ENCODE measurements at regions not wholly inside any gene's neighbourhood (a gene's known extent, or its start where the extent isn't known, plus 50 kb on each side); places are given as distances from the start of the nearest gene placed in this dataset.

GRCh38 chr14:48805315-48805714 is 780.9 kb downstream of the RPS29 start:
- Mint-ChIP-seq H3K4me3 (no peak overlapping the region), H3K4me1 (no peaks in the 10 kb centered on the region), H3K9me3 (peaks cover 2 to 32% (median 7%) of the 10 kb centered on the region in 9 donors), H3K36me3 (no peaks in the 10 kb centered on the region), H3K27me3 (no peaks in the 10 kb centered on the region), H3K27ac (no peak overlapping the region)
- DNase-seq (no peak), ATAC-seq (no peak)
- POLR2A ChIA-PET = no interaction called here

GRCh38 chr14:48792376-48793024 is 793.7 kb downstream of the RPS29 start:
- no peak for DNase-seq
- Mint-ChIP-seq H3K27me3 (no peaks in the 10 kb centered on the region), H3K9me3 (peaks cover 0 to 29% (median 8%) of the 10 kb centered on the region in 9 donors), H3K36me3 (no peaks in the 10 kb centered on the region), H3K27ac (no peak overlapping the region), H3K4me1 (no peaks in the 10 kb centered on the region), H3K4me3 (no peak overlapping the region)
- no peak for ATAC-seq
- POLR2A ChIA-PET = no interaction called here

GRCh38 chr14:48788771-48789170 is 797.4 kb downstream of the RPS29 start:
- Mint-ChIP-seq H3K36me3 (no peaks in the 10 kb centered on the region), H3K4me3 (no peak overlapping the region), H3K9me3 (peaks cover 0 to 13% (median 3%) of the 10 kb centered on the region in 9 donors), H3K4me1 (no peaks in the 10 kb centered on the region), H3K27ac (no peak overlapping the region), H3K27me3 (no peaks in the 10 kb centered on the region)
- DNase-seq (no peak), ATAC-seq (no peak)
- POLR2A ChIA-PET = no interaction called here

- Mint-ChIP-seq H3K4me1 (no peaks in the 10 kb centered on the region), H3K9me3 (peaks cover 0 to 16% (median 1%) of the 10 kb centered on the region in 9 donors), H3K27ac (no peak overlapping the region), H3K27me3 (no peaks in the 10 kb centered on the region), H3K36me3 (peaks cover 0 to 6% (median 0%) of the 10 kb centered on the region in 3 donors), H3K4me3 (no peak overlapping the region)
- POLR2A ChIA-PET = no interaction called here
- no peak for ATAC-seq
- no peak for DNase-seq
Measured at GRCh38 chr14:48786498-48786897, 799.7 kb downstream of the RPS29 start.

- ATAC-seq (no peak), DNase-seq (no peak)
- Mint-ChIP-seq H3K9me3 (peaks cover 0 to 23% (median 5%) of the 10 kb centered on the region in 9 donors), H3K4me3 (no peak overlapping the region), H3K27me3 (no peaks in the 10 kb centered on the region), H3K27ac (no peak overlapping the region), H3K4me1 (no peaks in the 10 kb centered on the region), H3K36me3 (peaks cover 0 to 4% (median 0%) of the 10 kb centered on the region in 3 donors)
- POLR2A ChIA-PET = no interaction called here
Measured at GRCh38 chr14:48771717-48772116, 814.5 kb downstream of the RPS29 start.

- Mint-ChIP-seq H3K36me3 (no peaks in the 10 kb centered on the region), H3K27ac (no peak overlapping the region)
- POLR2A ChIA-PET = no interaction called here
Measured at GRCh38 chr14:48751293-48751692, 834.9 kb downstream of the RPS29 start.

GRCh38 chr14:48748151-48748675 is 838.0 kb downstream of the RPS29 start:
- H3K4me1 Mint-ChIP-seq = no peaks in the 10 kb centered on the region
- H3K27me3 Mint-ChIP-seq = no peaks in the 10 kb centered on the region
- no peak overlapping the region for H3K27ac Mint-ChIP-seq
- POLR2A ChIA-PET = no interaction called here
- H3K36me3 Mint-ChIP-seq = no peaks in the 10 kb centered on the region
- H3K4me3 Mint-ChIP-seq = no peak overlapping the region
- DNase-seq (no peak), ATAC-seq (no peak)
- H3K9me3 Mint-ChIP-seq = peaks cover 0 to 13% (median 0%) of the 10 kb centered on the region in 9 donors

More at GRCh38 chr14:48751293-48751692, 834.9 kb downstream of the RPS29 start:
- Mint-ChIP-seq H3K4me3 (no peak overlapping the region), H3K27me3 (no peaks in the 10 kb centered on the region), H3K4me1 (no peaks in the 10 kb centered on the region), H3K9me3 (peaks cover 0 to 15% (median 5%) of the 10 kb centered on the region in 9 donors)
- no peak for DNase-seq
- ATAC-seq = no peak

- H3K27ac Mint-ChIP-seq = no peak overlapping the region
- POLR2A ChIA-PET = no interaction called here
- no peaks in the 10 kb centered on the region for H3K4me1 Mint-ChIP-seq
- no peak overlapping the region for H3K4me3 Mint-ChIP-seq
- no peaks in the 10 kb centered on the region for H3K36me3 Mint-ChIP-seq
- H3K27me3 Mint-ChIP-seq = no peaks in the 10 kb centered on the region
- DNase-seq (no peak), ATAC-seq (no peak)
- peaks cover 0 to 13% (median under 1%) of the 10 kb centered on the region in 9 donors for H3K9me3 Mint-ChIP-seq
Measured at GRCh38 chr14:48747561-48748089, 838.6 kb downstream of the RPS29 start.

GRCh38 chr14:48744202-48744601 is 842.0 kb downstream of the RPS29 start:
- Mint-ChIP-seq H3K4me1 (no peaks in the 10 kb centered on the region), H3K4me3 (no peak overlapping the region), H3K27me3 (peaks cover 0 to 4% (median 0%) of the 10 kb centered on the region in 5 donors), H3K9me3 (peaks cover 0 to 13% (median 3%) of the 10 kb centered on the region in 9 donors), H3K27ac (no peak overlapping the region), H3K36me3 (no peaks in the 10 kb centered on the region)
- DNase-seq (no peak), ATAC-seq (no peak)
- POLR2A ChIA-PET = no interaction called here

- POLR2A ChIA-PET = no interaction called here
- Mint-ChIP-seq H3K36me3 (no peaks in the 10 kb centered on the region), H3K4me1 (no peaks in the 10 kb centered on the region), H3K27ac (no peak overlapping the region), H3K9me3 (peaks cover 0 to 22% (median 8%) of the 10 kb centered on the region in 9 donors), H3K27me3 (peaks cover 0 to 4% (median 0%) of the 10 kb centered on the region in 5 donors), H3K4me3 (no peak overlapping the region)
- ATAC-seq = no peak
- no peak for DNase-seq
Measured at GRCh38 chr14:48738186-48738925, 847.8 kb downstream of the RPS29 start.

- DNase-seq = no peak
- ATAC-seq = no peak
- Mint-ChIP-seq H3K27me3 (peaks cover 0 to 4% (median 0%) of the 10 kb centered on the region in 5 donors), H3K9me3 (peaks cover 0 to 20% (median 9%) of the 10 kb centered on the region in 9 donors), H3K36me3 (no peaks in the 10 kb centered on the region), H3K4me1 (no peaks in the 10 kb centered on the region), H3K27ac (no peak overlapping the region), H3K4me3 (no peak overlapping the region)
- POLR2A ChIA-PET = no interaction called here
Measured at GRCh38 chr14:48735607-48736006, 850.6 kb downstream of the RPS29 start.

GRCh38 chr14:48731260-48731659 is 854.9 kb downstream of the RPS29 start:
- H3K4me1 Mint-ChIP-seq = no peaks in the 10 kb centered on the region
- H3K4me3 Mint-ChIP-seq = no peak overlapping the region
- no peak for DNase-seq
- H3K27me3 Mint-ChIP-seq = no peaks in the 10 kb centered on the region
- H3K27ac Mint-ChIP-seq = no peak overlapping the region
- ATAC-seq = no peak
- no peaks in the 10 kb centered on the region for H3K36me3 Mint-ChIP-seq
- peaks cover 0 to 20% (median 9%) of the 10 kb centered on the region in 9 donors for H3K9me3 Mint-ChIP-seq
- POLR2A ChIA-PET = no interaction called here

- POLR2A ChIA-PET = no interaction called here
- peaks cover 0 to 7% (median 0%) of the 10 kb centered on the region in 9 donors for H3K9me3 Mint-ChIP-seq
- H3K36me3 Mint-ChIP-seq = no peaks in the 10 kb centered on the region
- ATAC-seq (no peak), DNase-seq (no peak)
- no peak overlapping the region for H3K27ac Mint-ChIP-seq
- no peak overlapping the region for H3K4me3 Mint-ChIP-seq
- no peaks in the 10 kb centered on the region for H3K4me1 Mint-ChIP-seq
- H3K27me3 Mint-ChIP-seq = no peaks in the 10 kb centered on the region
Measured at GRCh38 chr14:48726080-48726642, 860.0 kb downstream of the RPS29 start.

Data from naive thymus-derived CD8-positive, alpha-beta T cell (primary cell).